Panc1 (cell line): ENCODE measurements at regions not wholly inside any gene's neighbourhood (a gene's known extent, or its start where the extent isn't known, plus 50 kb on each side); places are given as distances from the start of the nearest gene placed in this dataset.

Experiments
- CTCF ChIP-seq: fragments of 450-650 bp; IDR thresholded peaks from 2 replicates; pipeline ENCODE4 v1.5.1; 2017; ENCODE audit warnings: mild to moderate bottlenecking
- SIN3A ChIP-seq: IDR thresholded peaks from 2 replicates; pipeline ENCODE4 v1.6.1; 2012; ENCODE audit warnings: low read depth, mild to moderate bottlenecking, low read length, moderate library complexity, borderline replicate concordance; ENCODE audit not compliant: insufficient read depth
- TF ChIP-seq, protein P1 (sequence below), 2 experiments: IDR thresholded peaks; 2 replicates each; pipeline ENCODE4 v1.6.1; 2011 to 2012; ENCODE audit warnings: low read depth in 2 of 2, control low read depth in 1 of 2, low read length in 1 of 2, mild to moderate bottlenecking in 1 of 2, moderate library complexity in 1 of 2; ENCODE audit not compliant: insufficient read depth in 1 of 2

DNA sequence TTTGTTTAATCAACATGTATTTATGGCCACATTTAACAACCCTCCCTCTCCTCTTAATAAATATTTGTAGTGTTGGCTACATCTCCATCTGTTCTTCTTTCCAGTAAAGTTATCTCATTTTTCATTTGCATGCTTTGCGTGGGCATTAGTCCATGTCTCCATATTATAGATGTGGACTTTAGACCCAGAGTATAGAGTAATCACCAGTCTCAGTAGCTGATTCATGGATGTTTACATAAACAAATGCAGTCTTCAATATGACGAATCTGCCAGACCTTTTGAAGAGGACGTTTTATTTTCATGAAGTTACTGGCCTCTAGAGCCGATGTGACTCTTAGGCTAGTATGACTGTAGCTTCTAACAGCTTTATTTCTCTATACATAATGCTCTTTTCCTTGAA is 1546.2 kb downstream of the OLFM4 start:
- TF ChIP-seq CTCF (no peak), SIN3A (no peak)
- TF ChIP-seq, protein P1, sequence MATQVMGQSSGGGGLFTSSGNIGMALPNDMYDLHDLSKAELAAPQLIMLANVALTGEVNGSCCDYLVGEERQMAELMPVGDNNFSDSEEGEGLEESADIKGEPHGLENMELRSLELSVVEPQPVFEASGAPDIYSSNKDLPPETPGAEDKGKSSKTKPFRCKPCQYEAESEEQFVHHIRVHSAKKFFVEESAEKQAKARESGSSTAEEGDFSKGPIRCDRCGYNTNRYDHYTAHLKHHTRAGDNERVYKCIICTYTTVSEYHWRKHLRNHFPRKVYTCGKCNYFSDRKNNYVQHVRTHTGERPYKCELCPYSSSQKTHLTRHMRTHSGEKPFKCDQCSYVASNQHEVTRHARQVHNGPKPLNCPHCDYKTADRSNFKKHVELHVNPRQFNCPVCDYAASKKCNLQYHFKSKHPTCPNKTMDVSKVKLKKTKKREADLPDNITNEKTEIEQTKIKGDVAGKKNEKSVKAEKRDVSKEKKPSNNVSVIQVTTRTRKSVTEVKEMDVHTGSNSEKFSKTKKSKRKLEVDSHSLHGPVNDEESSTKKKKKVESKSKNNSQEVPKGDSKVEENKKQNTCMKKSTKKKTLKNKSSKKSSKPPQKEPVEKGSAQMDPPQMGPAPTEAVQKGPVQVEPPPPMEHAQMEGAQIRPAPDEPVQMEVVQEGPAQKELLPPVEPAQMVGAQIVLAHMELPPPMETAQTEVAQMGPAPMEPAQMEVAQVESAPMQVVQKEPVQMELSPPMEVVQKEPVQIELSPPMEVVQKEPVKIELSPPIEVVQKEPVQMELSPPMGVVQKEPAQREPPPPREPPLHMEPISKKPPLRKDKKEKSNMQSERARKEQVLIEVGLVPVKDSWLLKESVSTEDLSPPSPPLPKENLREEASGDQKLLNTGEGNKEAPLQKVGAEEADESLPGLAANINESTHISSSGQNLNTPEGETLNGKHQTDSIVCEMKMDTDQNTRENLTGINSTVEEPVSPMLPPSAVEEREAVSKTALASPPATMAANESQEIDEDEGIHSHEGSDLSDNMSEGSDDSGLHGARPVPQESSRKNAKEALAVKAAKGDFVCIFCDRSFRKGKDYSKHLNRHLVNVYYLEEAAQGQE (IDR thresholded peaks at IDR 0.05; ENCODE audit: insufficient read depth in 1 of 2, low read depth in 2 of 2, low read length in 1 of 2), result no peak
